ENCODE measurements at regions not wholly inside any gene's neighbourhood (a gene's known extent, or its start where the extent isn't known, plus 50 kb on each side); places are given as distances from the start of the nearest gene placed in this dataset.

GRCh38 chr13:39941911-39942551, 286.6 kb downstream of the COG6 start:
- DNase-seq: no peak

- peak; percentile 67 for DNase-seq
Measured at GRCh38 chr13:39942552-39943273, 287.3 kb downstream of the COG6 start.

GRCh38 chr13:39943711-39944110, 288.2 kb downstream of the COG6 start:
- no peak for DNase-seq

- no peak for DNase-seq
Measured at GRCh38 chr13:39945226-39945625, 289.8 kb downstream of the COG6 start.

GRCh38 chr13:39946769-39947168, 291.3 kb downstream of the COG6 start:
- no peak for DNase-seq

- DNase-seq: no peak
Measured at GRCh38 chr13:39951301-39951700, 295.8 kb downstream of the COG6 start.

GRCh38 chr13:39952249-39953233, 297.1 kb downstream of the COG6 start:
- DNase-seq: no peak

GRCh38 chr13:39954476-39954875, 299.0 kb downstream of the COG6 start:
- DNase-seq: no peak

GRCh38 chr13:39955560-39955959, 300.1 kb downstream of the COG6 start:
- no peak for DNase-seq

- no peak for DNase-seq
Measured at GRCh38 chr13:39956036-39956435, 300.6 kb downstream of the COG6 start.

GRCh38 chr13:39957868-39958677, 302.6 kb downstream of the COG6 start:
- DNase-seq: no peak

GRCh38 chr13:39959497-39960144, 304.2 kb downstream of the COG6 start:
- DNase-seq: no peak

GRCh38 chr13:39960191-39960590, 304.7 kb downstream of the COG6 start:
- no peak for DNase-seq

- DNase-seq: peak; percentile 46
Measured at GRCh38 chr13:39961036-39961435, 305.6 kb downstream of the COG6 start.

GRCh38 chr13:39963612-39964011, 308.1 kb downstream of the COG6 start:
- no peak for DNase-seq

GRCh38 chr13:39965309-39965708, 309.8 kb downstream of the COG6 start:
- DNase-seq: no peak

GRCh38 chr13:39967199-39967959, 311.9 kb downstream of the COG6 start:
- DNase-seq: no peak

GRCh38 chr13:39968646-39969475, 313.4 kb downstream of the COG6 start:
- DNase-seq: no peak

GRCh38 chr13:39970177-39970846, 314.9 kb downstream of the COG6 start:
- peak; percentile 29 for DNase-seq

- no peak for DNase-seq
Measured at GRCh38 chr13:39971526-39971925, 316.1 kb downstream of the COG6 start.

Measured in eye (tissue), 1 donor.